Progenitor cell of endocrine pancreas (in vitro differentiated cells): ENCODE measurements at regions not wholly inside any gene's neighbourhood (a gene's known extent, or its start where the extent isn't known, plus 50 kb on each side); places are given as distances from the start of the nearest gene placed in this dataset.

Experiments used
- DNase-seq: peaks from one replicate; pipeline ENCODE4 v3.0.0; 2021; ENCODE audit warnings: low spot score; ENCODE audit not compliant: unreplicated experiment
- H3K27ac Mint-ChIP-seq: 2 replicates; pipeline ENCODE4 v1.8.0; 2021; ENCODE audit warnings: mild to moderate bottlenecking, moderate library complexity, mixed read lengths
- H3K27me3 Mint-ChIP-seq: 2 replicates; pipeline ENCODE4 v1.8.0; 2021; ENCODE audit warnings: mixed read lengths
- H3K36me3 Mint-ChIP-seq: 2 replicates; pipeline ENCODE4 v1.8.0; 2022; ENCODE audit warnings: mixed read lengths; ENCODE audit not compliant: insufficient read depth
- H3K4me1 Mint-ChIP-seq: 2 replicates; pipeline ENCODE4 v1.8.0; 2021; ENCODE audit warnings: low read depth, mixed read lengths
- H3K4me3 Mint-ChIP-seq: 2 replicates; pipeline ENCODE4 v1.8.0; 2021; ENCODE audit warnings: low read depth, mild to moderate bottlenecking, moderate library complexity, mixed read lengths
- H3K9me3 Mint-ChIP-seq: 2 replicates; pipeline ENCODE4 v1.8.0; 2021; ENCODE audit warnings: low read depth, mixed read lengths
- TF ChIP-seq, protein P1 (sequence below): fragments of 200-600 bp; sonication (generic); IDR thresholded peaks from one replicate; pipeline ENCODE4 v1.5.0; 2021; ENCODE audit warnings: antibody characterized with exemption, mild to moderate bottlenecking; ENCODE audit not compliant: unreplicated experiment

DNA sequence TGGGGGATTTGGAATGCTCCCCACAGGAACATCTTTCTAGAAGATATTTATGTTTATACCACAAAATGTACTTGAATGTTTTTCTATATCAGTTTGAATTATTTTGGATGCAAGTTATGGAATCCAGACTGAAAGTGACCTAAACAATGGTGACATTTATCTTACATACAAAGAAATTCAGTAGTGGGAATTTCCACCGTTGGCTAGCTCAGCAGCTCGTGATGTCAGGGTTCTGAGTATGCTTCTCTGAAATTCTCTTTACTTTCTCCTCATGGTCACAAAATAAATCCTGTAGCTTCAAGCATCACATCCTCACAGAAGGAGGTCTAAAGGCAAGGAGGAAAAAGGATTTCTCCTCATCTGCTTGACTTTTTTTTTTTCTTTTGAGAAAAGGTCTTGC lies 105.3 kb downstream of the AKAIN1 start:
- H3K4me3 Mint-ChIP-seq = no peak overlapping the region
- TF ChIP-seq, protein P1, sequence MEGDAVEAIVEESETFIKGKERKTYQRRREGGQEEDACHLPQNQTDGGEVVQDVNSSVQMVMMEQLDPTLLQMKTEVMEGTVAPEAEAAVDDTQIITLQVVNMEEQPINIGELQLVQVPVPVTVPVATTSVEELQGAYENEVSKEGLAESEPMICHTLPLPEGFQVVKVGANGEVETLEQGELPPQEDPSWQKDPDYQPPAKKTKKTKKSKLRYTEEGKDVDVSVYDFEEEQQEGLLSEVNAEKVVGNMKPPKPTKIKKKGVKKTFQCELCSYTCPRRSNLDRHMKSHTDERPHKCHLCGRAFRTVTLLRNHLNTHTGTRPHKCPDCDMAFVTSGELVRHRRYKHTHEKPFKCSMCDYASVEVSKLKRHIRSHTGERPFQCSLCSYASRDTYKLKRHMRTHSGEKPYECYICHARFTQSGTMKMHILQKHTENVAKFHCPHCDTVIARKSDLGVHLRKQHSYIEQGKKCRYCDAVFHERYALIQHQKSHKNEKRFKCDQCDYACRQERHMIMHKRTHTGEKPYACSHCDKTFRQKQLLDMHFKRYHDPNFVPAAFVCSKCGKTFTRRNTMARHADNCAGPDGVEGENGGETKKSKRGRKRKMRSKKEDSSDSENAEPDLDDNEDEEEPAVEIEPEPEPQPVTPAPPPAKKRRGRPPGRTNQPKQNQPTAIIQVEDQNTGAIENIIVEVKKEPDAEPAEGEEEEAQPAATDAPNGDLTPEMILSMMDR = no peak
- H3K27me3 Mint-ChIP-seq = no peaks in the 10 kb centered on the region
- DNase-seq = no peak
- H3K9me3 Mint-ChIP-seq = peaks cover 13% of the 10 kb centered on the region
- H3K27ac Mint-ChIP-seq = no peak overlapping the region
- no peaks in the 10 kb centered on the region for H3K4me1 Mint-ChIP-seq
- no peaks in the 10 kb centered on the region for H3K36me3 Mint-ChIP-seq

DNA sequence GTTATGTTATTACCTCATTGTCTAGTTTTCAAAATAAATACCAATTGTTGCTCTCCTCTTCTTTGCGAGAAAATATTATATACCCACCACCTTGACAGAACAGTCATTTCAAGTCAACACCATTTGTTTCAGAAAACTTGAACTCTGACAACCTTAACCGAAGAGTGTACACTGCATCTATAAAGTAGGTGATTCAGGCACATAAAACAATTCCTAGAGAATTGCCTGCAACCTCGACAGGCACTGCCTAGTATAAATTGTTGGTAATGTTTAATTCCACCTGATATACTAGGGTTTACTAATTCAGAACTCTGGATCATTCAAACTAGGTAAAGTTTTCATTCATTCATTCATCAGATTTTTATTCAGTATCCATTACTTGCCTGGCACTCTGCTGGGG lies 121.8 kb downstream of the AKAIN1 start:
- H3K4me1 Mint-ChIP-seq = no peaks in the 10 kb centered on the region
- DNase-seq = no peak
- TF ChIP-seq, protein P1 = no peak
- no peak overlapping the region for H3K27ac Mint-ChIP-seq
- H3K27me3 Mint-ChIP-seq = peaks cover 3% of the 10 kb centered on the region
- H3K36me3 Mint-ChIP-seq = no peaks in the 10 kb centered on the region
- H3K9me3 Mint-ChIP-seq = no peaks in the 10 kb centered on the region
- no peak overlapping the region for H3K4me3 Mint-ChIP-seq

DNA sequence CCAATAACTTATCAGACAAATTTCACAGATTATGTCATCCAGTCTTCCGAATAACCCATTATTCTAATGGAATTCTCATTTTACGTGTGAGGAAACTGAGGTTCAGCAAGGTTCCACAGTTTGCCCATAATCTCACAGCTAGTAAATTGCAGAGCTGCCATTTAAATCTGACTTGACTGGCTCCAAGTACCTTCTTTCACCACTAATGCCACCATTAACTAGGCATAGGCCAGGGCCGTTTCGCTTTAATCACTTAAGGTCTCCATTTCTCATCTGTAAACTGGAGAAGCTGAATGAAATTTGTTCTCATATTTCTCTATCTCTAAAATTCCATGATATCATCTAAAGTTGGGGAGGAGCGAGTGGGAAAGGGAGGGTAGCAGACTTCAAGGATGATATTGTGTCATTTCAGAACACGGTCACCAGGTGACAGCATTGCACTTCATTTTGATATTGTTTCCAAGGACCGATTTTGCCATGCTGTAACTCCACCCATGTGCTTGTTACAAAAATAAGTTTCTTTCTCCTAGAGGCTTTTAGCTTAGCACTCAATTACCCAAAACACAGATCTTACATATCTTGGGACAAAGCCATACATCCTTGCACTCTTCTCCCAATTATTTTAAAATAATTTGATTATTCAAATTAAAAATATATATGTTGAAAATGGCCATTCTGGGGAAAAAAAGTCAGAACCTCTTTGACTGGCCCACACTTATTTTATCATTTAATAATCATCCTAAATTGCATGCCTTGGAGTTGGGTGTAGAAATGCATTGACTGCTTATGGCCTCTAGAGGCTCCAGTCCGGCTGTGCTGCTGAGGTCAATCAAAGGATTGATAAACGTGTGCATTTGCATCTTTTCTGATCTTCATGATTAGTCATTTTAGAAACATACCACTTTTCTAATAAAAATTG lies 123.8 kb downstream of the AKAIN1 start:
- H3K36me3 Mint-ChIP-seq = no peaks in the 10 kb centered on the region
- TF ChIP-seq, protein P1 = peak; percentile 63
- no peaks in the 10 kb centered on the region for H3K9me3 Mint-ChIP-seq
- no peak overlapping the region for H3K27ac Mint-ChIP-seq
- no peak for DNase-seq
- H3K27me3 Mint-ChIP-seq = peaks cover 9% of the 10 kb centered on the region
- no peak overlapping the region for H3K4me3 Mint-ChIP-seq
- no peaks in the 10 kb centered on the region for H3K4me1 Mint-ChIP-seq

DNA sequence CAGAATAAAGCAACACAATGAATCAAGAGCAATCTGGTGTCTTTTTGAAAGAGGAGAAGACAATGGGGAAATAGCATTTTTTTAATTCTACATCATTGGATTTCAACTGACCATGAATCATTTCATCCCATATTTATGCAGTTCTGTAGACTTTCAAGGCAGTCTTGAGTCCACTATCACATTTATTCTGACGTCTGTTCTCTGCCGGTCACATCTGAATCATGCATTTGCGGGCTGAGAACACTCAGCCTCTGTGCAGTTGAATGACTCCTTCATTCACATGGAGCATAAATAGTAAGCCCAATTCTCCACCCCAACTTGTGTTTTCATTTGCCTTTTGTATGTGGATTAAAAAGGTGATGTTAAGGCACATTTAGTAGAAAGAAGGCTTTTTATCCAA lies 128.2 kb downstream of the AKAIN1 start:
- H3K27me3 Mint-ChIP-seq = peaks cover 12% of the 10 kb centered on the region
- no peak overlapping the region for H3K27ac Mint-ChIP-seq
- TF ChIP-seq, protein P1 = no peak
- no peaks in the 10 kb centered on the region for H3K36me3 Mint-ChIP-seq
- DNase-seq = no peak
- H3K4me3 Mint-ChIP-seq = no peak overlapping the region
- H3K4me1 Mint-ChIP-seq = no peaks in the 10 kb centered on the region
- no peaks in the 10 kb centered on the region for H3K9me3 Mint-ChIP-seq

- H3K36me3 Mint-ChIP-seq = no peaks in the 10 kb centered on the region
- DNase-seq = no peak
- TF ChIP-seq, protein P1 = peak; percentile 42
Observed at GRCh38 chr18:5066380-5066977, 130.6 kb downstream of the AKAIN1 start.

More at GRCh38 chr18:5066380-5066977, 130.6 kb downstream of the AKAIN1 start:
- no peaks in the 10 kb centered on the region for H3K4me1 Mint-ChIP-seq
- H3K9me3 Mint-ChIP-seq = no peaks in the 10 kb centered on the region
- H3K4me3 Mint-ChIP-seq = no peak overlapping the region
- H3K27me3 Mint-ChIP-seq = peaks cover 15% of the 10 kb centered on the region
- no peak overlapping the region for H3K27ac Mint-ChIP-seq
